Bronchial epithelial cell (primary cell): ENCODE measurements at regions not wholly inside any gene's neighbourhood (a gene's known extent, or its start where the extent isn't known, plus 50 kb on each side); places are given as distances from the start of the nearest gene placed in this dataset.

Experiments
- DNase-seq: peaks from one replicate; pipeline ENCODE4 v3.0.0-alpha.2; 2010; ENCODE audit warnings: low read depth
- FAIRE-seq: peaks from 2 replicates; lab custom pipeline; 2011; peaks lifted over from hg19 to GRCh38; lab: Jason Lieb, UNC
- H3K27me3 ChIP-seq: 2 replicates; pipeline ENCODE4 v1.5.1; 2011; ENCODE audit warnings: low read length; ENCODE audit not compliant: control insufficient read depth, insufficient read depth
- H3K36me3 ChIP-seq: 2 replicates; pipeline ENCODE4 v1.5.1; 2011; ENCODE audit warnings: low read length; ENCODE audit not compliant: control insufficient read depth, insufficient read depth
- H3K4me3 ChIP-seq: 2 replicates; pipeline ENCODE4 v1.5.1; 2011; ENCODE audit warnings: mild to moderate bottlenecking, low read depth, low read length, control low read depth
- TF ChIP-seq, protein P1 (sequence below): IDR thresholded peaks from 2 replicates; pipeline ENCODE4 v1.5.1; 2011; ENCODE audit warnings: mild to moderate bottlenecking, moderate library complexity, low read length, control low read depth, inconsistent platforms; ENCODE audit not compliant: insufficient read depth, severe bottlenecking

DNA sequence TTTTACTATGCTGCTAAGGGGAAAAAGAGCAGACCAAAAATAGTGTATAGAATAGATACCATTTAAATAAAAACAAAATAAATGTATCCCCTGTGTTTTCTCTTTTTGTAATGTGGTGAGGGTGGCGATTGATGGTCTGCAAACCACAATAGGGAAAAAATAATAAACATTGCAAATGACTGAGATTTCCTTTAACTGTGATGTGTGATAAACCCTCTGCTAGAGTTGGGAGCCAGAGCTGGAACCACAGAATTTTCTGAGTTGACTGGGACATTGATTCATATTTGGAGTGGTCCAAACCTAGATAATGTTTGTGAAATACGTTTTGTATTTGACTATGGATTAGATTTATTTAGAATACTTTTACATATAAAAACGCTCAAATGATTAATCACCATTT lies 70.6 kb upstream of the PTGFR start:
- Histone ChIP-seq H3K36me3 (no peaks in the 10 kb centered on the region), H3K27me3 (no peaks in the 10 kb centered on the region), H3K4me3 (no peak overlapping the region)
- FAIRE-seq (no peak), DNase-seq (no peak)
- TF ChIP-seq, protein P1, sequence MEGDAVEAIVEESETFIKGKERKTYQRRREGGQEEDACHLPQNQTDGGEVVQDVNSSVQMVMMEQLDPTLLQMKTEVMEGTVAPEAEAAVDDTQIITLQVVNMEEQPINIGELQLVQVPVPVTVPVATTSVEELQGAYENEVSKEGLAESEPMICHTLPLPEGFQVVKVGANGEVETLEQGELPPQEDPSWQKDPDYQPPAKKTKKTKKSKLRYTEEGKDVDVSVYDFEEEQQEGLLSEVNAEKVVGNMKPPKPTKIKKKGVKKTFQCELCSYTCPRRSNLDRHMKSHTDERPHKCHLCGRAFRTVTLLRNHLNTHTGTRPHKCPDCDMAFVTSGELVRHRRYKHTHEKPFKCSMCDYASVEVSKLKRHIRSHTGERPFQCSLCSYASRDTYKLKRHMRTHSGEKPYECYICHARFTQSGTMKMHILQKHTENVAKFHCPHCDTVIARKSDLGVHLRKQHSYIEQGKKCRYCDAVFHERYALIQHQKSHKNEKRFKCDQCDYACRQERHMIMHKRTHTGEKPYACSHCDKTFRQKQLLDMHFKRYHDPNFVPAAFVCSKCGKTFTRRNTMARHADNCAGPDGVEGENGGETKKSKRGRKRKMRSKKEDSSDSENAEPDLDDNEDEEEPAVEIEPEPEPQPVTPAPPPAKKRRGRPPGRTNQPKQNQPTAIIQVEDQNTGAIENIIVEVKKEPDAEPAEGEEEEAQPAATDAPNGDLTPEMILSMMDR, result no peak

DNA sequence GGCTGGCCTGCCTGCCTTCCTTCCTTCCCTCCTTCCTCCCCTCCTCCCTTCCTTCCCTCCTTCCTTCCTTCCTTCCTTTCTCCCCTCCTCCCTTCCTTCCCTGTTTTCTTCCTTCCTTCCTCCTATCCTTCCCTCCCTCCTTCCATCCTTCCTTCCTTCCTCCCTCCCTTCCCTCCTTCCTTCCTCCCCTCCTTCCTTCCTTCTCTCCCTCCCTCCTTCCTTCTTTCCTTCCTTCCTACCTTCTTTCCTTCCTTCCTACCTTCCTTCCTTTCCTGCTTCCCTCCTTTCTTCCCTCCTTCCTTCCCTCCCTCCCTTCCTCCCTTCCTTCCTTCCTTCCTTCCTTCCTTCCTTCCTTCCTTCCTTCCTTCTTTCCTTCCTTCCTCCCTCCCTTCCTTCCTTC lies 70.1 kb upstream of the PTGFR start:
- Histone ChIP-seq H3K27me3 (no peaks in the 10 kb centered on the region), H3K4me3 (no peak overlapping the region), H3K36me3 (no peaks in the 10 kb centered on the region)
- no peak for FAIRE-seq
- TF ChIP-seq, protein P1, result no peak
- no peak for DNase-seq

DNA sequence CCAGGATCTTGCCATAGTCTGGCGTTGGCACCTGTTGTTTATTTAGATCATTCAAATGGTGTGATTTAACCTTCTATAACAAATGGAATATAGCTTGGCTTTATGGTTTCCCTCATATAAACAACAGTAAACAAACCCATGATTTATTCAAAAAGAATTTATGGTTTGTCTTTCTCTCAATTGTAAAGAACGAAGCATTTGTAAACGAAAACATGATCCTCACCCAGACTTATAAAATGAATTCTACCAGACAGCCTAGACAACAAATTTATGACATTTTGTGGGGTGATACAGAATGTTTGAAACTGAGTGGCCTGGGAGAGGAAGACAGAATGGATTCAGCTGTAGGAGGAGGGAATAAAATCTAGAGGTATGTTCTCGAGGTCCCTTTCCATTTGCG lies 66.1 kb upstream of the PTGFR start:
- H3K27me3 ChIP-seq, result no peaks in the 10 kb centered on the region
- H3K4me3 ChIP-seq, result no peak overlapping the region
- TF ChIP-seq, protein P1, result no peak
- no peak for FAIRE-seq
- DNase-seq, result no peak
- H3K36me3 ChIP-seq, result no peaks in the 10 kb centered on the region

DNA sequence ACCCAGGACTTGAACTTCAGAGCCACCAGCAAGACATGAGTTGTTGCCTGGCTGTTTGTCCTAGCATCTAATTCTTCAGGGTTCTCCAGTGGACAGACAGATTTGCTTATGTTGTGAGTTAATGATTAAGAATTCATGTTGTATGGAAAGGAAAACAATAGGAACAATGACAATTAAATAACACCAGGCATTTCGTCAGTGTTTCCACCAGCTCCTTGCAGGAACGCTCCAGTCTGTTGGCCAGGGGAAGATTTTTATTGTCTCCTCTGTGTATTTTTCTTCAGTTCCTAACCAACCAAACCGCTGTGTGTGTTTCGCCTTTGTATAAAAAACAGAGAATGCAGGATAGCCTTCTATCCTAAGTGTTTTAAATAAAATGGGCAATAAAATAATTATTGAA lies 64.4 kb upstream of the PTGFR start:
- FAIRE-seq, result no peak

DNA sequence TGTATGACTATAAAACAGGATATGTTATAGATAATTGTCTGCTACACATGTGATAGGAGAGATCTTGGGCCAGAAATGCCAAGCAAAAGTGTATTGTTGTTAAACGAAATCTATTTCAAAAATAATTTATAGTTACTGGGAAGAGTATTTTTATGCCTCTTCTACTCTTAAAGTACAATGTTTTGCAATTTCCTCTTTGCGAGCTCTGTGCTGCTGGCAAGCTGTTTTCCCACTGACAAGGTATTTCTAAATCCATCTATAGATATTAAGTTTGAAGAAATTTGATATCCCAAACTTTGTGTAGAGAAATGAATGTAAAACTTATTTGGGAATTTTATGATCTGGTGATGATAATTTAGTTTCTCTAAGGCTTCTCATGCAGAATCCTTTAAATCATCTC lies 63.3 kb upstream of the PTGFR start:
- no peak for FAIRE-seq
- Histone ChIP-seq H3K36me3 (no peaks in the 10 kb centered on the region), H3K4me3 (no peak overlapping the region)

More for the DNA sequence above, 64.4 kb upstream of the PTGFR start:
- DNase-seq, result no peak
- H3K36me3 ChIP-seq, result no peaks in the 10 kb centered on the region
- TF ChIP-seq, protein P1, result no peak
- H3K4me3 ChIP-seq, result no peak overlapping the region
- H3K27me3 ChIP-seq, result no peaks in the 10 kb centered on the region

DNA sequence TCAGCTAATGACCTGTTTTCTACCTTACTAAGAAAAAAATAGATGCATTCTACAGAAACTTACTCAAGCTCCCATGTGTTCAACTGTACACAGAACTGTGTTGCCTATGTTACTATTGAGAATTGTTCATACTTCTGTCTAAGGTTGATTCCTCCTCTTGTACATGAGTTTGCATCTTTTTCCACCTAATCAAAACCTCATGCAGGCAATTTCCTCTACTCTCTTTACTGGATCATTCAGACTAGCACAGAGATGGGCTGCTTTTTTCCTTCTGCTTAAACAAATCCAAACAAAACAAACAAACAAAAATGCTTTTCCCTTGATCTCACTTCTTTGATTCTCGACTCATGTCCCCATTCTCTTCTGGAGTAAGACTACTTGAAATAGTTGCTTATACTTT lies 58.8 kb upstream of the PTGFR start:
- H3K36me3 ChIP-seq, result no peaks in the 10 kb centered on the region
- DNase-seq (no peak), FAIRE-seq (no peak)
- no peak overlapping the region for H3K4me3 ChIP-seq
- TF ChIP-seq, protein P1, result no peak
- no peaks in the 10 kb centered on the region for H3K27me3 ChIP-seq

More for the DNA sequence above, 63.3 kb upstream of the PTGFR start:
- DNase-seq, result no peak
- TF ChIP-seq, protein P1, result no peak
- no peaks in the 10 kb centered on the region for H3K27me3 ChIP-seq
